Psoas muscle (tissue), 7 donors: ENCODE measurements at regions not wholly inside any gene's neighbourhood (a gene's known extent, or its start where the extent isn't known, plus 50 kb on each side); places are given as distances from the start of the nearest gene placed in this dataset.

Experiments used
- ATAC-seq, 4 donors: fragments of 200-7000 bp; cut with Tn5 transposase; one replicate each; pipeline ENCODE4 v1.9.1; 2020; ENCODE audit warnings: moderate library complexity in 3 of 4, mild to moderate bottlenecking in 2 of 4
- DNase-seq, 2 donors: peaks; one replicate each; pipeline ENCODE4 v3.0.0-alpha.2; 2020
- H3K27ac ChIP-seq: fragments of 200-600 bp; one replicate; pipeline ENCODE4 v1.8.0; 2022
- H3K27me3 ChIP-seq, 3 donors: fragments of 200-600 bp in 1 of 3; one replicate each; pipeline versions ENCODE4 v1.6.1 to v1.8.0; 2013 to 2022; ENCODE audit warnings: low read length in 2 of 3, mild to moderate bottlenecking in 2 of 3, moderate library complexity in 1 of 3; ENCODE audit not compliant: insufficient read depth in 3 of 3
- H3K36me3 ChIP-seq, 2 donors: fragments of 200-600 bp in 1 of 2; one replicate each; pipeline versions ENCODE4 v1.6.1 to v1.8.0; 2013 to 2022; ENCODE audit warnings: low read depth in 1 of 2, mild to moderate bottlenecking in 1 of 2, moderate library complexity in 1 of 2; ENCODE audit not compliant: insufficient read depth in 1 of 2
- H3K4me1 ChIP-seq: fragments of 200-600 bp; one replicate; pipeline ENCODE4 v1.8.0; 2022
- H3K4me3 ChIP-seq: fragments of 200-600 bp; one replicate; pipeline ENCODE4 v1.8.0; 2022; ENCODE audit warnings: mild to moderate bottlenecking
- H3K9me3 ChIP-seq: fragments of 200-600 bp; one replicate; pipeline ENCODE4 v1.8.0; 2022
- CTCF ChIP-seq: fragments of 200-600 bp; IDR thresholded peaks from one replicate; pipeline ENCODE4 v1.8.0; 2022; ENCODE audit warnings: antibody characterized with exemption
- WGBS, 3 donors: extraction: QIAGEN DNeasy Blood & Tissue Kit; methylation state at CpG; one replicate each; pipeline versions ENCODE4 v1.1.6 to v1.1.7; 2013; 5-methylcytosine and 5-hydroxymethylcytosine counted together
- intact Hi-C, 2 donors: fragments of 100-400 bp; cut with DNase I; formaldehyde crosslinking; loops; one replicate each; pipeline versions ENCODE4 v1.11.0 to v1.14.2; 2022
- donor health status: healthy with polysubstance abuse.
- donor health status: DM: no; HTN: no; CAD: no; lungs with moderate emphysema.
- donor health status: Bipolar disorder and iron deficiency.
- donor health status: healthy.
- donor health status: DM: yes; HTN: yes; CAD: no.
- donor health status: DM: no; HTN: no; CAD: no.
- donor health status: DM: yes; HTN: yes; CAD: no.

DNA sequence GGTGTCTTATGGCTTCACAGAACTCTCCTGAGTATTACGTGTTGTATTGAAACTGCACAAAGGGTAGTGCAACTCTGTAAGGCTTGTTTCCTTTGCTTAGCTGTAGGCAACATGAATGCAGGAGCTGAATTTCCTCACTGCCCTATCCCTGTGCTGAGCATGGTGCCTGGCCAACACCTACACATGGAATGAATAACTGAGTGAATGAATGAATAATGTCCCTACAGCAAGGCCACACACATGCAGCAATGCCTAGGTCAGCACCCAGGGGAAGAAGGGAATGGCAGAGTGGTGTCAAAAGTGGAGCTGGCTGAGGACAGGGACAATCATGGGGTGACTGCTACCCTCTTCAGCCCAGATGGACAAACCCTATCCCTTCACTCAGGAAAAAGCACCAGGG is 655.9 kb downstream of the PTPRU start:
- TF ChIP-seq CTCF = no peak
- H3K27me3 ChIP-seq = peaks cover 0 to 12% (median 2%) of the 10 kb centered on the region in 3 donors
- H3K9me3 ChIP-seq = no peaks in the 10 kb centered on the region
- intact Hi-C loops = no loop called here
- no peaks in the 10 kb centered on the region for H3K36me3 ChIP-seq
- ATAC-seq = no peak
- no peak overlapping the region for H3K4me3 ChIP-seq
- no peak overlapping the region for H3K27ac ChIP-seq
- no peaks in the 10 kb centered on the region for H3K4me1 ChIP-seq
- DNase-seq = no peak
- 69 to 78% (median 73%) methylated on average over 1 of the region's 1 CpG for WGBS, 3 donors

DNA sequence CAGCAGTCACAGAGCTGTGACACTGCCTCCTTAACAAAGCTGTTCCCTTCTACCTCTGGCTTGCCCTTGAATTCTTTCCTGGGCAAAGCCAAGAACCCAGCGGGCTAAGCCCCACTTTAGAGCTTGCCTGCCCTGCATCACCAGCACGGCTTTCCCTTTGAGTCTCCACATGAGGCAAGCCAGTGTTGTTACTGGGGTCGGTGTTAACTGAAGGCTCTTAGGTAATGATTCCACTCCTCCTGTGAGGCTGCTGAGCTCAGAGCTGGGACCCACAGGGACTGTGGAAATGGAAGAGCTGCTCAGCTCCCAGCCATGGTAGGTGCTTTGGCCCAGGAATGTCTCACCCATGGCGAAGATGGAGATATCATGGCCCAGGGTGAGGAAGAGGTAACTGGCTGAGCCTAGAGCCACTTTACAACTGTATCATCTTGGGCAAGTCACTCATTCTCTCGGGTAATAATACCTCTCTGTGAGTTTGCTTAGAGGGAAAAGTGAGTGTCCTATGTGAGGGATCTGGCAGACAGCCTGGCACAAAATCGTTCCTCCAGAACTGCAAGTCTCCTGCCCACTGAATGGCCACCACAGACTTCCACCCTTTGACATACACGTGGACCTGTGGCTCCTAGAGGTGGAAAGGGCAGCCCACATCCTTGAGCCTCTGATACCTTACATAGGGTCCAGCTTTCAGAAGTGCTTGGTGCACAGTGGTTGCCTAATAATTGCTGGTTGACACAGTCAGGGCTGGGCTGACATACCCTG is 654.1 kb downstream of the PTPRU start:
- no peak for TF ChIP-seq CTCF
- ATAC-seq (no peak), DNase-seq (no peak)
- no peaks in the 10 kb centered on the region for H3K4me1 ChIP-seq
- no peak overlapping the region for H3K4me3 ChIP-seq
- no peaks in the 10 kb centered on the region for H3K9me3 ChIP-seq
- peaks cover 0 to 12% (median 2%) of the 10 kb centered on the region in 3 donors for H3K27me3 ChIP-seq
- no peak overlapping the region for H3K27ac ChIP-seq
- 68 to 75% (median 70%) methylated on average over 7 of the region's 7 CpGs for WGBS, 3 donors
- intact Hi-C loops = no loop called here
- no peaks in the 10 kb centered on the region for H3K36me3 ChIP-seq

GRCh38 chr1:29889776-29890175 is 653.5 kb downstream of the PTPRU start:
- ATAC-seq = no peak
- WGBS, 3 donors = 69 to 78% (median 74%) methylated on average over 4 of the region's 4 CpGs

GRCh38 chr1:29884740-29885139 is 648.4 kb downstream of the PTPRU start:
- no peaks in the 10 kb centered on the region for H3K36me3 ChIP-seq
- intact Hi-C loops = no loop called here
- WGBS, 3 donors = 89 to 92% (median 89%) methylated on average over 2 of the region's 2 CpGs
- ATAC-seq = no peak
- H3K4me1 ChIP-seq = no peaks in the 10 kb centered on the region
- no peak overlapping the region for H3K27ac ChIP-seq
- no peak for DNase-seq
- H3K9me3 ChIP-seq = no peaks in the 10 kb centered on the region
- peaks cover 0 to 3% (median 0%) of the 10 kb centered on the region in 3 donors for H3K27me3 ChIP-seq
- no peak overlapping the region for H3K4me3 ChIP-seq
- no peak for TF ChIP-seq CTCF

More at GRCh38 chr1:29889776-29890175, 653.5 kb downstream of the PTPRU start:
- H3K9me3 ChIP-seq = no peaks in the 10 kb centered on the region
- no peaks in the 10 kb centered on the region for H3K36me3 ChIP-seq
- no peak for DNase-seq
- no peak overlapping the region for H3K4me3 ChIP-seq
- no peak overlapping the region for H3K27ac ChIP-seq
- H3K27me3 ChIP-seq = peaks cover 0 to 8% (median 2%) of the 10 kb centered on the region in 3 donors
- no peak for TF ChIP-seq CTCF
- intact Hi-C loops = no loop called here
- no peaks in the 10 kb centered on the region for H3K4me1 ChIP-seq

DNA sequence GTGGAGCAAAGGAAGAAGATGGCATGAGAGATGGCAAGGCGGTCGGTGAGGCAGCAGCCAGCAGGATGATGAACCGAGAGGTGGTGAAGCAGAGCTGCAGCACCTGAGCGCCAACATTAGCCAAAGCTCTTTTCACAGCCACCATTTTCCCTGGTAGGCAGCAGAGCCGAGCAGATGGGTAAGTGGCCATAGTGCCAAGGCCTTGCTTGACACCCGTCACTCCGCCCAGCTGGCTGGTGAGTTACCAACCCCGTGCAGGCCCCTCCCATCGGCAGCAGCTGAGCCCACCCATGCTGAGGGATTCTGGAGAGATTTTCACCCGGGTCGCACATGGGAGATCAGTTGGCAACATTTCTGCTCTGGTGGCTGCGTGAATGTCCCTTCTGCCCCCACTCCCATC is 647.7 kb downstream of the PTPRU start:
- ATAC-seq = no peak
- intact Hi-C loops = no loop called here

More for the DNA sequence above, 647.7 kb downstream of the PTPRU start:
- Histone ChIP-seq H3K27me3 (no peaks in the 10 kb centered on the region), H3K4me1 (no peaks in the 10 kb centered on the region), H3K27ac (no peak overlapping the region), H3K36me3 (no peaks in the 10 kb centered on the region), H3K9me3 (no peaks in the 10 kb centered on the region), H3K4me3 (no peak overlapping the region)
- no peak for DNase-seq
- no peak for TF ChIP-seq CTCF
- 64 to 73% (median 69%) methylated on average over 12 of the region's 12 CpGs for whole genome bisulfite sequencing, 3 donors
